GM21576 (cell line): ENCODE measurements at regions not wholly inside any gene's neighbourhood (a gene's known extent, or its start where the extent isn't known, plus 50 kb on each side); places are given as distances from the start of the nearest gene placed in this dataset.

Source experiments
- ATAC-seq: cut with Tn5 transposase; IDR thresholded peaks from one replicate; pipeline ENCODE4 v1.9.1; 2021; ENCODE audit warnings: mild to moderate bottlenecking, moderate library complexity; ENCODE audit not compliant: unreplicated experiment

- ATAC-seq: no peak
Observed at GRCh38 chr11:134545521-134545920, 133.5 kb upstream of the B3GAT1 start.

- ATAC-seq: no peak
Observed at GRCh38 chr11:134544095-134544815, 132.2 kb upstream of the B3GAT1 start.

GRCh38 chr11:134543645-134544044 is 131.6 kb upstream of the B3GAT1 start:
- no peak for ATAC-seq

GRCh38 chr11:134543241-134543640 is 131.2 kb upstream of the B3GAT1 start:
- ATAC-seq: no peak

GRCh38 chr11:134542401-134543165 is 130.5 kb upstream of the B3GAT1 start:
- no peak for ATAC-seq

GRCh38 chr11:134541951-134542350 is 129.9 kb upstream of the B3GAT1 start:
- ATAC-seq: no peak

GRCh38 chr11:134541355-134541754 is 129.3 kb upstream of the B3GAT1 start:
- ATAC-seq: no peak

- ATAC-seq: no peak
Observed at GRCh38 chr11:134539285-134539684, 127.2 kb upstream of the B3GAT1 start.

- no peak for ATAC-seq
Observed at GRCh38 chr11:134538742-134539141, 126.7 kb upstream of the B3GAT1 start.

GRCh38 chr11:134537941-134538340 is 125.9 kb upstream of the B3GAT1 start:
- ATAC-seq: no peak

- ATAC-seq: no peak
Observed at GRCh38 chr11:134537296-134537695, 125.3 kb upstream of the B3GAT1 start.

GRCh38 chr11:134536677-134537076 is 124.6 kb upstream of the B3GAT1 start:
- ATAC-seq: no peak

GRCh38 chr11:134536219-134536618 is 124.2 kb upstream of the B3GAT1 start:
- ATAC-seq: no peak

- ATAC-seq: no peak
Observed at GRCh38 chr11:134535029-134536025, 123.3 kb upstream of the B3GAT1 start.

GRCh38 chr11:134533511-134533910 is 121.5 kb upstream of the B3GAT1 start:
- no peak for ATAC-seq

GRCh38 chr11:134532921-134533421 is 120.9 kb upstream of the B3GAT1 start:
- ATAC-seq: no peak

GRCh38 chr11:134532131-134532920 is 120.3 kb upstream of the B3GAT1 start:
- no peak for ATAC-seq

- ATAC-seq: no peak
Observed at GRCh38 chr11:134531327-134532130, 119.5 kb upstream of the B3GAT1 start.

GRCh38 chr11:134530636-134531326 is 118.7 kb upstream of the B3GAT1 start:
- no peak for ATAC-seq
